ENCODE measurements at regions not wholly inside any gene's neighbourhood (a gene's known extent, or its start where the extent isn't known, plus 50 kb on each side); places are given as distances from the start of the nearest gene placed in this dataset.
"Not testable (repeated sequence)": the region's sequence is repeated elsewhere in the genome, so short reads cannot be mapped to it uniquely, and the experiment has no call there.

DNA sequence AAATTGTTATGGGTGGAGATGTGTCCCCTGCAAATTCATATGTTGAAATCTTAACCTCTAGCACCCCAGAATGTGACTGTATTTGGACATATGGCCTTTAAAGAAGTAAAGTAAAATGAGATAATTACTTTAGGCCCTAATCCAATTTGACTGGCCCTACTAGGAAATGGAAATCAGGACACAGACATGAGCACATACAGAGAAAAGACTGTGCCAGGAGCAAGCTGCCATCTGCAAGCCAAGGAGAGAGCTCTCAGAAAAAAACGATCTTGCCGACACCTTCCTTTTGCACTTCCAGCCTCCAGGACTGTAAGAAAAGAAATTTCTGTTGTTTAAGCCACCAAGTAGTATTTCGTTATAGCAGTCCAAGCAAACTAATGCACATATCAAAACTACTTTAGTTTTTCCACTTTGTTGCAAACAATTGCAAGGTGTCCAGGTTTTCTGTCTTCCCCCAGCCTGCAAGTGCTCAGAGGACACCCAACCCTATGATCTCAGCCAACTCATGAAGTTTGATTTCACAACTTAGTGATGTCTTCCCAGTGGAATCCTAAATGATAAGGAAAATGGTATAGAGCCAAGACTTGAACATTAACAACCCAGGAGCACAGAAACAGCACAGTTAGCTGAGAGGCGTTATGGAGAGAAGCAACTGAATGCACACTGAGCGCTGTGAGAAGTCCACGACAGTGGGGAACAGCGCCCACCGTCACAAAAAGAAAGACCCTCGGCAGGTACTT, 351.2 kb downstream of the BCL2L11 start:
- not testable (repeated sequence) for DNase-seq

- DNase-seq: not testable (repeated sequence)
Measured at GRCh38 chr2:111472844-111473403, 352.2 kb downstream of the BCL2L11 start.

GRCh38 chr2:111473522-111473921, 352.8 kb downstream of the BCL2L11 start:
- not testable (repeated sequence) for DNase-seq

DNA sequence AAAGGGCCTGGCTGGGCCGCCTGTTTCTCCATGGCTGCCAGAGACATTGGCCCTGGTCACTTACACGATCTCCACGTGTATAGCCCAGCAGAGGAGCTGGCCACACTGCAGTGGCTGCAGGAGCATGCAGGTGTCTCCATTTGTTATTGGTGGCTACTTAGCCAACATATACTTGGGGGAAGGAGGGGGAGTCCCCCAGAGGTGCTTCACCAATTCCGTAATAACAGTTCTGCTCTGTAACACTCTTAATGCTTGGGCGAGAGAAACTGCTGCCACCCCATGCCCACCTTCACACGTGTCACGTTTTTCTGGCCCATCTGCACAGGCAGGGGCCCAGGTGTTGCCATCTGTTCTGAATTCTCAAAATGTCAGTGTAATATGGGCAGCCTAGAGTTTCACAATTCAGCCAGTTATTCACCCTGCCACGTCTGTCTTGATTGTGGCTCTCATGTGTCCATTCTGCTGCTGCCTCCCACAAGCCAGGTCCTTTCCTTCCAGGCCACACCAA, 353.5 kb downstream of the BCL2L11 start:
- DNase-seq: not testable (repeated sequence)

DNA sequence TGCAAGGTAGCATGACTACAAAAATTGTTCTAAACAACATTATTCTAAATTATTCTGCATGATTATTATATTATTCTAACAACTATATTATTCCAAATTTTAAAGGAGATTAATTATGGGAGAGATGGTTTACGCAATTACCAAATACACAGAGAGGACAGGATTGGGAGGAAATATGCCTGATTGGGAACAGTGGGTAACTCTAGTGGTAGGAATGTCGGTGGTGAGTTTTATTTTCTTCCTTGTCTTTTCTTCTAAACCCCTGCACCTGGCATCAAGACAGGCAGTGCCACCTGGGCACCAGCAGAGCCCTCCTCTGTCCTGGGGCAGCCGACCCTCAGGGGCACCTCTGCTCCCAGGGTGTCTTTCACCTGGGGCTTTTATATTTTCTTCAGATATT, 357.6 kb downstream of the BCL2L11 start:
- DNase-seq: not testable (repeated sequence)

DNA sequence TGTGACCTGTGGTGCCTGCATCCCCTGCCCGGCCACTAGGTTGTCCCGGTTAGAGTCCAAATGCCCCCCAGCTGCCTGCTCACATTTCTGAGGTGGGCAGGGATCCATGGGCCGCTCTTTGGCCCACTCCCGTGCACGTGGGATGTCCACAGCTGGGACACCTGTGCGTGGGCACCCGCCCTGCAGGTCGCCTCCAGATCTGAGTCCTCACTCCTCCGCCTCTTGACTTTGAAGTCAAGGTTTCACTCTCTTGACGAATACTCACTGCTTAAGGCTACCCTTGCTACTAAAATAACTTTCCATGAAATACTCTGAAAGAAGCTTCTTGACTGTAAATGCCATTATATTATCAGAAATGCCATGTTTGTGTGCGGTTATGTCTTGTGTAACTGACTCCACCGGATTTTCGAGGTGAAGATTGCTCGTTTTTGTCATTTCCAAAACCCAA, 358.2 kb downstream of the BCL2L11 start:
- not testable (repeated sequence) for DNase-seq

GRCh38 chr2:111480016-111480625, 359.4 kb downstream of the BCL2L11 start:
- peak in 1 of 3 donors; percentile 34 for DNase-seq

GRCh38 chr2:111480633-111481032, 359.9 kb downstream of the BCL2L11 start:
- DNase-seq: not testable (repeated sequence)

GRCh38 chr2:111481219-111481618, 360.5 kb downstream of the BCL2L11 start:
- not testable (repeated sequence) for DNase-seq

GRCh38 chr2:111482987-111483679, 362.4 kb downstream of the BCL2L11 start:
- DNase-seq: not testable (repeated sequence)

GRCh38 chr2:111484097-111484496, 363.4 kb downstream of the BCL2L11 start:
- DNase-seq: not testable (repeated sequence)

- DNase-seq: not testable (repeated sequence)
Measured at GRCh38 chr2:111485895-111486294, 365.2 kb downstream of the BCL2L11 start.

DNA sequence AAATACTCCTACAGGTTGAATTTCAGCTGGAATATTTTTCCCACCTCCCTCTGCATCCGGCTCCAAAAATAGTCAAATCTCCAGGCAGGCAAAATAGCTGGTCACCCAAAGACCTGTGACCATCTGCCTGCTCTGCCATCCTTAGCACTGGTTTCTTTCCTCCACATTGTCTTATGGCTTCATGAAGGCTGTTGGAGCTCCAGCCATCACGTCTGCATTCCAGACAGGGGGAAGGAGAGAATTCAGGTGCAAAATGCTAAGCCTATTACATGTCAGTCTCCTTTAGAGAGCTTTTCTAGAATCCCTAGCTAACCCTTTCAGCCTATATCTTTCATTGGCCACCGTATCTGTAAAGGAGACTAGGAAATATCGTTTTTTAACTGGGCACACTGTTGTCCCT, 367.7 kb downstream of the BCL2L11 start:
- DNase-seq: not testable (repeated sequence)

- DNase-seq: not testable (repeated sequence)
Measured at GRCh38 chr2:111489460-111489859, 368.7 kb downstream of the BCL2L11 start.

- not testable (repeated sequence) for DNase-seq
Measured at GRCh38 chr2:111491181-111491580, 370.5 kb downstream of the BCL2L11 start.

- not testable (repeated sequence) for DNase-seq
Measured at GRCh38 chr2:111491614-111492013, 370.9 kb downstream of the BCL2L11 start.

DNA sequence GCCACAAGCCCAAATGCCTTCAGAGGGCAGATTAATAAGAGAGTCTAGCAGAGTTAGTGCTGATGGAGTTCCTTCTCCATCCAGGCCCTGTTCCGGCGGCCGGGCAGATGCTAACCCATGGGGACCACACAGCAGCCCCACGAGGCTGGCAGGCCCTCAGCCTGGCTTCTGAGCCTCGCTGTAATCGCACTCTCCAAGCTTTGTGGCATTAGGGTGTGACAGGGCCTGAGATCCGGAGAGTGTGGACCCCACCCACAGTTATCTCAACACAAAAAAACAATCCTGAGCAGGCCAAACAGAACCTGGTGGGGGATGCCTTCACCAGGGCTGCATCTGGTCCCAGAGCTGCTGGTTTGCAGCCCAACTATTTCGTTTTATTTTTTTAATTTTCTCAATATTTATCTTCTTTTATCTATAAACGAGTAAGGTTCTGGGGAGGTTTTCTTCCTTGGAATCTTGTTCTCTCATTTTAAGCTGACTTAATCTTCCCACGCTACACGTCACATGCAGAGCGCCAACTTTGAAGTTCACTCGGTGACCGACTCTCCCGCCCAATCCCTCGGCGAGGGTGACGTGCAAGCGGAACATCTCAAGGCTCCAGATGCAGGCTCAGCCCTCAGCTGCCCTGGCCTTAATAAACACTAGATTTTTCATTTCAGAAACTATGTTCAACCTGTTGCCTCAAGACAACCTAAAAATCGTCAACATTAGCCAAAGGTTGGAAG, 372.4 kb downstream of the BCL2L11 start:
- DNase-seq: not testable (repeated sequence)

GRCh38 chr2:111493720-111494078, 373.0 kb downstream of the BCL2L11 start:
- peak in 2 of 3 donors; percentile 11 to 50 for DNase-seq

DNA sequence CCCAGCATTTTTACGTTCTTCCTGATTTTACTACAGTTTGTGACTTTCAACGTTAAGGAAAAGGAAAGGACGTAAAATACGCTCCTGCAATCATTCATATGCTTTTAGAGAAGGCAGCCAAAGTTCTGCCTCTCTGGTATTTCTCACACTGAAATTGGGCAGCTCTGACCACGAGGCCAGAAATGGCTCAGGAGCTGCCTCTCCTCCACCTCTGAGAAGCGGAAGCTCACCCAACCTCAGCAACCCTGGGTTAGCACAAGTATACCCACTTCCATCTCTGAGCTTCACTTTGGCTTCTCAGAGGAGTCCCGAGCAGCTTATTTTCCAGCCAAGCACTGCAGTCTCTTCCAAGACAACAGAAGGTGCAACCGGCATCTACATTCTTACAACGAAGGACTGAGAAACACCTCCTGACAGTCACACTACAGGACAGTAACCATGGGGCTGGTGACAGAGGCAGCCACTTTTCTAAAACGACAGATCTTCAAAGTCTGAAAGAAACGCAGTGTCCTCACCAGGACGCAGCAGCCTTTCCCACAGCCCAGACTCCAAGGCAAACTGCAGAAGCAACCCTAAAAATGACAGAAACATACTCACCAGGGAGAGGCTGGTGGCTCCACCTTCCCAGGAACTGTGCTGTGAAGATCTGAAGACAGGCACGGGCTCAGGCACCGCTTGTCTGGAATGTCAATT, 373.7 kb downstream of the BCL2L11 start:
- DNase-seq: not testable (repeated sequence)

GRCh38 chr2:111494981-111495315, 374.2 kb downstream of the BCL2L11 start:
- DNase-seq: not testable (repeated sequence)

- DNase-seq: peak in 1 of 3 donors; percentile 27
Measured at GRCh38 chr2:111495636-111496035, 374.9 kb downstream of the BCL2L11 start.
